Activated naive CD4-positive, alpha-beta T cell treated with anti-CD3 and anti-CD28 coated beads, Interleukin-2, amount 50 U/mL, for 24 hours (primary cell): ENCODE measurements at regions not wholly inside any gene's neighbourhood (a gene's known extent, or its start where the extent isn't known, plus 50 kb on each side); places are given as distances from the start of the nearest gene placed in this dataset.

Experiments
- H3K27ac Mint-ChIP-seq: one replicate; pipeline ENCODE4 v1.8.0; 2021; ENCODE audit warnings: mild to moderate bottlenecking, mixed read lengths
- H3K27me3 Mint-ChIP-seq: one replicate; pipeline ENCODE4 v1.8.0; 2021; ENCODE audit warnings: mixed read lengths
- H3K36me3 Mint-ChIP-seq: one replicate; pipeline ENCODE4 v1.8.0; 2021; ENCODE audit warnings: mixed read lengths
- H3K4me1 Mint-ChIP-seq: one replicate; pipeline ENCODE4 v1.8.0; 2021; ENCODE audit warnings: mixed read lengths
- H3K4me3 Mint-ChIP-seq: one replicate; pipeline ENCODE4 v1.8.0; 2021; ENCODE audit warnings: mild to moderate bottlenecking, mixed read lengths
- H3K9me3 Mint-ChIP-seq: one replicate; pipeline ENCODE4 v1.8.0; 2021; ENCODE audit warnings: mixed read lengths

DNA sequence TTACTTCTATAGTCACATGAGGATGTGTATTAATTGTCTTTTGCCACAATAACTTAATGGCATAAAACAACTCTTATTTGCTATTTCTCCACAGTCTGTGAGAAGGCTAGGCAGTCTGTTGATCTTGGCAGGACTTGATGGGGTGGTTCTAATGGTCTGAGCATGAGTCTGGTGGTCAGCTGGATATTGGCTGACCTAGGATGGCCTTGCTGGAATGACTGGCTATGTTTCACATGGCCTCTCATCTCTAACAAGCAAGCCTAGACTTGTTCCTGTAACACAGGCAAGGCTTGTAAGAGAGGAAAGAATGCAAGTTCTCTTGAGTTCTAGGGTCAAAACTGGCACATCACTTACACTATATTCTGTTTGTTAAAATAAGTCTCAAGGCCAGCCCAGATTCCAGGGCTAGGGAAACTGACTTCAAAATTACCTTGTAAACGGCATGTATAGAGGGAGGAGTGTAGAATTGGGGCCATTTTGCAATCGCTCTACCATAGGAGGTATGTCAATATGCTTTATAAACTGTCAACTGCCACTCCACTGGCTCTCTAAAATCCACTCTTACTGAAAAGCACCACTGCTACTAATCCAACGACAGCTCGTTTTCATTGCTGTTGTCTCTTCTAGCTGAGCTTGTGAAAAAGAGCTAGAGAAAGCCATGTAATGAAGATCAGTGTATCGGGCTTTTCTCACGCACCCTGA, 325.0 kb upstream of the PKDCC start:
- no peaks in the 10 kb centered on the region for H3K27me3 Mint-ChIP-seq
- no peaks in the 10 kb centered on the region for H3K9me3 Mint-ChIP-seq
- no peaks in the 10 kb centered on the region for H3K36me3 Mint-ChIP-seq
- no peaks in the 10 kb centered on the region for H3K4me1 Mint-ChIP-seq
- H3K4me3 Mint-ChIP-seq: no peak overlapping the region
- no peak overlapping the region for H3K27ac Mint-ChIP-seq

DNA sequence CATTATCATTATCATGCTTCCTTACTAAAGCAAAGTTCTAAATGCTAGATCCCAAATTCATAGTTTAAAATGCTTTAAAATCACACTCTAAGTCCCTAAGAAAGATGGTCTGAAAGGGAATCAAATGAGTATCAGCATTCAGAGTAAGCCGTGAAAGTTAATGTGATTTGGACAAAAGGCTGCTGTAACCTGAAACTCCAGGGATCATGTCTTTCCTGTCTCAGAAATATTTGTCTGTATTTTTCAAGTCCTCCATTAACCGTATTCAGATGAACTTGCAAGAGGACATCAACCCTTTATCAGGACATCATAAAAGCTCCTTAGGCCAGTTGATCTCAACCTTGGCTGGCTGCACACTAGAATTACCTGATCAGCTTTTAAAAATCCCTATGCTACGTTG, 324.3 kb upstream of the PKDCC start:
- no peak overlapping the region for H3K27ac Mint-ChIP-seq
- no peaks in the 10 kb centered on the region for H3K4me1 Mint-ChIP-seq
- H3K4me3 Mint-ChIP-seq: no peak overlapping the region
- no peaks in the 10 kb centered on the region for H3K36me3 Mint-ChIP-seq
- no peaks in the 10 kb centered on the region for H3K9me3 Mint-ChIP-seq
- H3K27me3 Mint-ChIP-seq: no peaks in the 10 kb centered on the region

DNA sequence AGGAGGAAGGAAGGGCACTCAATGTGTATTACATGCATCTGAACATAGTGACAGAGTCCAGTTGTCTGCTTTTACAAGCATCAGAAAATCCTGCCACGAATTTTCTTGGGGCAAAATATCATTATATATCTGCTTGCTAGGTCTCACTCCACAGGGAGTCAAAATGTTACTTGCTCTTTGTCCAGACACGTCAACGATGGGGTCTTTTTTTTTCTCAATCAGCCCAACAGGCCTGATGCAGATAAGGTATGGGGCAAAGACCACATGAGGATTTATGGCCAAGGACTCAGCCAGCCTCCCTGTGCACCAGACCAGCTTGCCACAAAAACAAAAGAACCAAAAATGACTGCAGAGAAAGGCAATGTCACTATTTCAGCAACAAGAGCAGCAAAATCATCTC, 323.4 kb upstream of the PKDCC start:
- Mint-ChIP-seq H3K4me3 (no peak overlapping the region), H3K36me3 (no peaks in the 10 kb centered on the region), H3K27ac (no peak overlapping the region), H3K9me3 (no peaks in the 10 kb centered on the region), H3K27me3 (no peaks in the 10 kb centered on the region), H3K4me1 (no peaks in the 10 kb centered on the region)

DNA sequence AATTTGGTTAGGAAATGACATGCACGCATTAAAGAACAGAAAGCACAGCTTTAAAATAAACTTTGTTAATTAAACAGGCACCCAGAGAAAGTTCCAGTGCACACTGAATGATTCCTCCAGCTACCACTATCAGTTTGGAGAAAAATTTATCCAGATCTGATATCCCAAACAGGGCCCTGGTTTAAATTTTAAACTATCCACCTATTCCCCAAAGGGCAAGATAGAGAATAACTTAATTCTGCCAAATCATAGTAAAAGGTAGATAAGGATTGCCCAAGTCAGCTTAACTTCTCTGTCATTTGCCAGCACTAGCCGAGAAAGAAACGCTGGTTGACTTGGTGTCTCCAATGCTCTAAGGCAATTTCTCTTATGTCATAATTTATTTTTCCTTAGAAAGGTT, 321.9 kb upstream of the PKDCC start:
- no peak overlapping the region for H3K4me3 Mint-ChIP-seq
- H3K36me3 Mint-ChIP-seq: no peaks in the 10 kb centered on the region

DNA sequence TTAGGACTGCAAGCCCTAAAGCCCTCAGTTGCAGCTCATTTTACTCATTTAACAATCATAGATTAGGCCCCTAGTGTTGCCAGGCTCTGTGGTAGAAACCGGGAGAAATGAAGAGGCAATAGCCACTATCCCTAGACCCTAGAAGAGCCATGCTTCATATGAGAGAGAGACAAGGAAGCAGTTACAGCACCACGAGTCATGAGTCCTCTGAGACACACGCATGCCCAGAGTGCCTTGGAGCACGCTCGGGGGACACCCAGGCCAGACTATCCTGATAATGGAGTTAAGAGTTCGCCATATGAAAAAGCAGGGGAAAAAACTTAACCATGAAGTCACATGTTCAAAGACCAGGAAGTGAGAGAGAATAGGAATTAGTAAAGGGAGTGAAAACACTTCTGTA, 321.5 kb upstream of the PKDCC start:
- Mint-ChIP-seq H3K36me3 (no peaks in the 10 kb centered on the region), H3K9me3 (no peaks in the 10 kb centered on the region), H3K4me1 (no peaks in the 10 kb centered on the region), H3K27ac (no peak overlapping the region), H3K27me3 (no peaks in the 10 kb centered on the region), H3K4me3 (no peak overlapping the region)

More for the DNA sequence above, 321.9 kb upstream of the PKDCC start:
- no peaks in the 10 kb centered on the region for H3K9me3 Mint-ChIP-seq
- H3K27ac Mint-ChIP-seq: no peak overlapping the region
- H3K27me3 Mint-ChIP-seq: no peaks in the 10 kb centered on the region
- H3K4me1 Mint-ChIP-seq: no peaks in the 10 kb centered on the region

DNA sequence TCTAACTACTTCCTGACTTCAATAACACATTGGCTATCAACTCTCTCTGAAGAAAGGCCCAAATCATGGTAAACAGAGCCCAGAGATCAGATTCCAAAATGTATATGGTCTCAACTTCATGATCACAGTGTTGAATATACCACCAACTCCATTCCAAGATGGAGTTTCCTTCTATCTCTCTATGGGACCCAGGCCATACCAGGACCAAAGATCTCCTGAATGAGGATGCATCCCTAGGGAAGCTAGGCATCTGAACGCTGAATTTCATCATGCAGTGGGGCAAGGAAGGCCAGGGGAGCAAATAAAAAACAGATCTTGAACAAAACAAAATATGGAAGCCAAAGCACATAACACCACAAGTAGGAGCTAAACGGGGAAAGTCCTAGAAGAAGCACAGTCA, 320.7 kb upstream of the PKDCC start:
- H3K27me3 Mint-ChIP-seq: peaks cover 6% of the 10 kb centered on the region
- H3K4me3 Mint-ChIP-seq: no peak overlapping the region
- H3K9me3 Mint-ChIP-seq: no peaks in the 10 kb centered on the region
- H3K27ac Mint-ChIP-seq: no peak overlapping the region
- no peaks in the 10 kb centered on the region for H3K4me1 Mint-ChIP-seq
- H3K36me3 Mint-ChIP-seq: no peaks in the 10 kb centered on the region

DNA sequence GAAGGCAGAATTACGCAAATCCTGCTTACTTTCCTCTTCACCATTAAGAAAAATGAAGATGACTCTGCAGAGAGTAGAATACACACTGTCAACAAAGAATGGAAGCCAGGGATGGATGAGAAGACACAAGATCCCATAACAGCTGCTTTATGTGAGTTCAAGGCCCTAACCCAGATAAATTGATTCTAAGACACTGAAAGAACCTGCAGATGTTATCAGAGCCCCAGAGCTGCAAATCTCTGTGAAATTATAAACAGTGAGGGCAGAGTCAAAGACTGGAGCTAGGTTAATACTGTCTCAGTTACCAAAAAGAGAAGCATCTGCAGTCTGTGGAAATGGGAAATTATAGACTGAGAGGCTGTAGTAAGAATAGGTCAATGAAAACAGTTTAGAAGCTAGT, 320.1 kb upstream of the PKDCC start:
- Mint-ChIP-seq H3K4me3 (no peak overlapping the region), H3K27me3 (peaks cover 9% of the 10 kb centered on the region), H3K9me3 (no peaks in the 10 kb centered on the region), H3K27ac (no peak overlapping the region), H3K4me1 (no peaks in the 10 kb centered on the region), H3K36me3 (no peaks in the 10 kb centered on the region)

DNA sequence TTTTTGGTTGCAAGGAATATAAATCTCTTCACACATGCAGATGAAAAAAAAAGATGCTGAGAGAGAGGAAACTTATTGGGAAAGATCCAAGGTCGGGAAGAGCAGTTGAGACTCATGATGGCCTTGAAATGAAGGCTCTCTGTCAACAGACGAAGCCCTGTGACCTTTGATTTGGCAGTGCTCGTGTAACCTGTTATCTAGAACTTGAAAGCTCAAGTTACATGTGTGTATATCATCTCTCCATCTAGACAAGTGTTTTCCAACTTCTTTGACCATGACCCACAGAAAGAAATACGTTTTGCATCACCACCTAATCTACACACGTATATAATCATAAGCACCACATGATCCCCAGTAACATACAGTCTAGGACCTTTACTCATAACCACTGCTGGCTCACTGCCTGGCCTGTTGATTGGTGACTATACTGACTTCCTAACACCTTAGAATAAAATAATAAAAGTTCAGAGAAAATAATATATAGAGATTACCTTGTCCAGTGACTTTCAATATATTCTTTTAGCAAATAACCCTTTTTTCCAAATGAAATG, 319.0 kb upstream of the PKDCC start:
- no peak overlapping the region for H3K27ac Mint-ChIP-seq
- H3K27me3 Mint-ChIP-seq: peaks cover 9% of the 10 kb centered on the region
- no peaks in the 10 kb centered on the region for H3K4me1 Mint-ChIP-seq
- H3K36me3 Mint-ChIP-seq: no peaks in the 10 kb centered on the region
- H3K9me3 Mint-ChIP-seq: no peaks in the 10 kb centered on the region
- no peak overlapping the region for H3K4me3 Mint-ChIP-seq

DNA sequence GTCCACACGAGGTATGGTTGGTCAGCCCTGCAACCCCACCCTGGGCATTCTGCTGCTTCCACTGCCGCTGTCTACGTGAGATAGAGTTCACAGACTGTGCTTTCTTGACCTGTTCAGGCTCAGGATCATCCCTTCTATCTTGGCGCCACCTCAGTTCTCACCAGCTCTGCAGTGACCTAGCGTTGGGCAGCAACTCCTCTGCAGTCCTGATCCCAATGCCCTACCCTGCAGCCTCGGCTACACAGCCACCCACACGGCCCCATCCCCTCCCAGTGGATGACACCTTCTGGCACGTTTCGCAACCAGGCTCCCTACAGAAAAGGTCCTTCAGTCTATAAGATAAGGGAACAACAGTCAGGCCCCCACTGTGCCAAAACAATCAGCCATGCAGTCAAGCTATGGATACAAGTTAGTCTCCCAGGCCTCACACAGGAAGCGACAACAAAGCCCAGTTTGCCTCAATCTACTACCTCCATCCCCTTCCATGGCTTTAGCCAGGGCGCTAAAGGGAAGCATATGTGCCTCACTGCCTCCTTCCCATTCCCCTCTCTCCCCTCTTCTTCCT, 317.9 kb upstream of the PKDCC start:
- Mint-ChIP-seq H3K27ac (no peak overlapping the region), H3K27me3 (peaks cover 12% of the 10 kb centered on the region), H3K36me3 (no peaks in the 10 kb centered on the region), H3K4me1 (no peaks in the 10 kb centered on the region), H3K4me3 (no peak overlapping the region), H3K9me3 (no peaks in the 10 kb centered on the region)

DNA sequence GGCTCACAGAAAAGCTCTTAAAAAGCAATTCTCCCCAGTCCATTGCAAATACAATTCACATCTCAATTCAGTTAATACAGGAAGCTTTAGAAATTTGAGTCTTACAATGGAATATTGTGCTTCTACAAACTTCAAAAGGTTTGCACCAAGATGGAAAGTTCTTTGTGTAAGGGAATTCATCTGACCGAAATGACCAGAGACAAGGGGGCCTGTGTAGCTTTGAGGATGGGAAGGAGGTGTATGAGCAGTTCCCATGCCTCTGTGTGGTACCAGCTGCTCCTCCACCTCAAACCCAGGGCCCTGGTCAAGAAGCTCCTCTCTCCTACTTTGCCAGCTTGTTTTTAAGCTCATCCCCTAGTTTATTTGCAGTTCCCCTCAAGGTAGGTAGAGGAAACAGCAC, 312.8 kb upstream of the PKDCC start:
- no peak overlapping the region for H3K4me3 Mint-ChIP-seq
- no peaks in the 10 kb centered on the region for H3K4me1 Mint-ChIP-seq
- H3K9me3 Mint-ChIP-seq: no peaks in the 10 kb centered on the region
- no peak overlapping the region for H3K27ac Mint-ChIP-seq
- peaks cover 12% of the 10 kb centered on the region for H3K27me3 Mint-ChIP-seq
- H3K36me3 Mint-ChIP-seq: no peaks in the 10 kb centered on the region

DNA sequence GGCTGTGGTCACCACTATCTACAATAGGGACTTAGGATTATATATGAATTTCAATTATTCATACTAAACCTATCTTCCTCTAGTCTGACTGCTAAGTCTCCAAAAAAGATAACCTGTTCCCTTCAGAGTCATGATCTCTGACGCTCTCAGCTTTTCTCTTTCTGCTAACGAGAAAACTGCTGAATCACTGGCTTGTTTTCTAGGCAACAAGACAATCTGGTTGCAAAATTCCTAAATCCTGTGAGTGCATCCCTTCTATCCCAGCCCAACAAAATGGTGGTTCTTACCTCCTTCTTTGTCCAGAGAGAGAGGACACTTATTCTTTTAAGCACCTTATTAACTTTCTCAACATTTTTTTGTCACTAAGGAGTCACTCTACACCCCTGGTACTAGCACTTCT, 312.3 kb upstream of the PKDCC start:
- no peaks in the 10 kb centered on the region for H3K9me3 Mint-ChIP-seq
- no peaks in the 10 kb centered on the region for H3K36me3 Mint-ChIP-seq
- no peak overlapping the region for H3K4me3 Mint-ChIP-seq
- peaks cover 12% of the 10 kb centered on the region for H3K27me3 Mint-ChIP-seq
- no peak overlapping the region for H3K27ac Mint-ChIP-seq
- H3K4me1 Mint-ChIP-seq: no peaks in the 10 kb centered on the region

DNA sequence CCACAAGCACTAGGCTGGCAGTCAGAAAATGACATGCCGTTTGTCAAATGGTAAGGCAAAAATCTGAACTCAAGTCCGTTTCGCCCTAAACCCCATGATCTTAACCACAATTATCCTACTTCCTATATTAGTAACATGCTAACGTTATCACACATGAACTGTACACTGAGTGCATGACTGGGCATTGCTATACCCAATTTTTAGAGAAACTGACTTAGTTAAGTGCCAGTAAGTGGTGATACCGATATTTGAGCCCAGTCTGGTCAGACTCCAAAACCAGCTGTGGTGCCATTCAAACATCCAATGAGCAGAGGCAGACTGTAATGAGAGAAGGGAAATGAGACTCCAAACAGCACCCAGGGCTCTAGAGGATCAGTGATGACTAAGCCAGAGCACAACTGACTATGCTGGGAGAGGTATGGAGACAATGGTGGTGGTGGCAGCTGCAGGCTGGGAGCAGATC, 311.7 kb upstream of the PKDCC start:
- Mint-ChIP-seq H3K4me1 (no peaks in the 10 kb centered on the region), H3K27me3 (peaks cover 12% of the 10 kb centered on the region), H3K9me3 (no peaks in the 10 kb centered on the region), H3K4me3 (no peak overlapping the region), H3K36me3 (no peaks in the 10 kb centered on the region), H3K27ac (no peak overlapping the region)

DNA sequence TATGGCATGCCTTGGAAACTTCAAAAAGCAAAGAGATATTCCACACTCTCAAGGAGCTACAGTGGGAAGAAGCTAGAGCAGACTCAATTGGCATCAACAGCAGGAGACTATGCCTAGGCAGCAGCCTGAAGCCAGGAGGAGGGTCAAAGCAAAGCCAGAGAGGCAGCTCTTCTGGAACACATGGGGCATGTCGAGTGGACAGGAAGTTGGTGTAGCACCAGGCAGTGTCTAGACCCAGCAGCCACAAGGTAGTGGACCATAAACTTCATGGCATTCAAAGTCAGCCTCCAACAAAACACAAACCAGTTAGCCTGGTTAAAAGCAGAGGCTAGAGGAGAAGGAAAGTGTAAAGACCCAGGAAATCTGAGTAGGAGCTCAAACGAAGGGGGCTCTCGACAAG, 311.2 kb upstream of the PKDCC start:
- no peak overlapping the region for H3K4me3 Mint-ChIP-seq
- peaks cover 10% of the 10 kb centered on the region for H3K27me3 Mint-ChIP-seq
- no peaks in the 10 kb centered on the region for H3K9me3 Mint-ChIP-seq
- no peak overlapping the region for H3K27ac Mint-ChIP-seq
- H3K4me1 Mint-ChIP-seq: no peaks in the 10 kb centered on the region
- H3K36me3 Mint-ChIP-seq: no peaks in the 10 kb centered on the region

DNA sequence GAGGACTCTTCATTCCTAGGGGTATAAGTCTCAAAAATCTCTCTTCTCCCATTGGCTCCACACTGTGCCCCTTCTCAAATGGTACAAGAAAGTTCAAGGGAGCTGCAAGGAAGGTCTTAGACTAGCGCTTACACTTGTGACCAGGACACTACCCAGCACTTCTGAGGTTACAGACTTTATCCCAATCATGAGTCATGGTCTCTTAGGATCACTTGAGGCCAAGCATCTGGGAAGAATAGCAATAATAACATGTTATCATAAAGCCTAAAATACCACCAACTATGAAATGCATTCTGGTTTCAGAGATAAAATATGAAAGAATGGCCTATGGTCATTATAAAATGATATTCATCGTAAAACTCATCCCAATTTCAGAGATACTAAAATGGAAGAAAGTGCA, 309.9 kb upstream of the PKDCC start:
- Mint-ChIP-seq H3K27me3 (peaks cover 3% of the 10 kb centered on the region), H3K4me3 (no peak overlapping the region), H3K9me3 (no peaks in the 10 kb centered on the region), H3K27ac (no peak overlapping the region), H3K4me1 (no peaks in the 10 kb centered on the region), H3K36me3 (no peaks in the 10 kb centered on the region)

DNA sequence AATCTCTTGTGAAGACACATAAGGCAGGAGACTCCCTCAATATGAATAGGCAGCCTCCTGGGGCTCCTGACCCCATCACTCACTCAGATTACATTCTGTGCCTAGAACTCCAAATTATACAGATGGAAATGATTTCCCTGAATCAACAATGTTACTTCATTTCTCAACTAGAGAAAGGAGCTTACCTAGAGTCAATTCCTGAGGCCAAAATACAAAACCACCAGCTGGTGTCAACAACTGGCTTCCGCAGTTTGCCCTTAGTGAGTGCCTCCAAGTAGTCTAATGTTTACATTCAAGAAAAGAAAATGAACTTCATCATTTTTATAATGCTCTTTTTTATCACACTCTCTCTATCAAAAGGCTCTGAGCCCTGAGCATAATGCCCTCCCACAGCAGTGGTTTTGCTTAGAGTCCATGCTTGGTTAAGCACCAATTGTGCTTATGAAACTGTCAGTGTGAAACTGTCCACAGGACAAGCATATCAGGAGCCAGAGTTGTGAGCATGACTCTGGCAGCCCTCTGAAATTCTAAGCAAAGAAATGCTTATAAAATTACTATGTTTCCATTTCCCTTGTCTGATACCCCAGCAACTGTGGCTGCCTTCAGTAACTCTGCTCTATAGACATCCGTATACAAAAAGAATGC, 305.7 kb upstream of the PKDCC start:
- Mint-ChIP-seq H3K36me3 (no peaks in the 10 kb centered on the region), H3K4me1 (no peaks in the 10 kb centered on the region)

DNA sequence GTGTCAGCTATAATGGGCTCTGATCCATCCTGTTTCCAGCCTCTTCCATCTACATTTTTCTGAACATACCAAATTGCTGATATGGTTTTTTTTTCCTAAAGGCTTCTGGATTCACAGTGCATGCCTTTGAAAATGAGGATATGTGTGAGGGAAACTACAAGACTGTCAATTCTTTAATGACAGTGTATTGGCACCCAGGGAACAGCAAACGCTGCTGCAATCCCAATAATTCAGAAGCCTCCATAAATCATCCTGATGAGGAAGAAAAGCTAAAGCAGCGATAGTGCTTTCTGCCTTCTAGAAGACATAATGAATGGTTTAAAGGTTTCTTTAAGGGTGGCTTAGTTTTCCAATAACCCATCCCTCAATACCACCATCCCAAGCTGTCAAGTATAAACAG, 304.5 kb upstream of the PKDCC start:
- Mint-ChIP-seq H3K36me3 (no peaks in the 10 kb centered on the region), H3K4me3 (no peak overlapping the region), H3K9me3 (no peaks in the 10 kb centered on the region), H3K27ac (no peak overlapping the region), H3K4me1 (no peaks in the 10 kb centered on the region), H3K27me3 (no peaks in the 10 kb centered on the region)

More for the DNA sequence above, 305.7 kb upstream of the PKDCC start:
- Mint-ChIP-seq H3K4me3 (no peak overlapping the region), H3K27me3 (no peaks in the 10 kb centered on the region), H3K9me3 (no peaks in the 10 kb centered on the region), H3K27ac (no peak overlapping the region)
